Stimulated activated naive CD4-positive, alpha-beta T cell treated with Interleukin-2 at 50 U/mL for 16 hours (primary cell): ENCODE measurements at regions not wholly inside any gene's neighbourhood (a gene's known extent, or its start where the extent isn't known, plus 50 kb on each side); places are given as distances from the start of the nearest gene placed in this dataset.

Source experiments
- DNase-seq: peaks from one replicate; lab custom pipeline; 2025; lab: John Stamatoyannopoulos, UW

GRCh38 chr9:551986-552929, 289.2 kb upstream of the DMRT1 start:
- DNase-seq: no peak

- DNase-seq: no peak
These were observed 286.0 kb upstream of the DMRT1 start for GRCh38 chr9:555493-555892.

- DNase-seq: no peak
These were observed 285.3 kb upstream of the DMRT1 start for GRCh38 chr9:556199-556598.

GRCh38 chr9:556675-557074, 284.8 kb upstream of the DMRT1 start:
- DNase-seq: no peak

GRCh38 chr9:557601-558201, 283.8 kb upstream of the DMRT1 start:
- no peak for DNase-seq

- DNase-seq: no peak
These were observed 280.1 kb upstream of the DMRT1 start for GRCh38 chr9:561427-561826.

GRCh38 chr9:563200-563599, 278.3 kb upstream of the DMRT1 start:
- no peak for DNase-seq

GRCh38 chr9:565528-565927, 276.0 kb upstream of the DMRT1 start:
- no peak for DNase-seq

GRCh38 chr9:567128-567746, 274.3 kb upstream of the DMRT1 start:
- no peak for DNase-seq

GRCh38 chr9:567747-568305, 273.7 kb upstream of the DMRT1 start:
- no peak for DNase-seq

- no peak for DNase-seq
These were observed 272.2 kb upstream of the DMRT1 start for GRCh38 chr9:569296-569695.

- DNase-seq: no peak
These were observed 271.3 kb upstream of the DMRT1 start for GRCh38 chr9:570187-570586.

GRCh38 chr9:571066-571465, 270.4 kb upstream of the DMRT1 start:
- DNase-seq: no peak

GRCh38 chr9:571741-572140, 269.8 kb upstream of the DMRT1 start:
- DNase-seq: no peak

GRCh38 chr9:573691-574410, 267.6 kb upstream of the DMRT1 start:
- no peak for DNase-seq

- DNase-seq: no peak
These were observed 266.4 kb upstream of the DMRT1 start for GRCh38 chr9:575139-575538.

GRCh38 chr9:580652-581342, 260.7 kb upstream of the DMRT1 start:
- no peak for DNase-seq

GRCh38 chr9:581673-582497, 259.6 kb upstream of the DMRT1 start:
- no peak for DNase-seq

GRCh38 chr9:582775-583174, 258.7 kb upstream of the DMRT1 start:
- no peak for DNase-seq

GRCh38 chr9:587527-587926, 254.0 kb upstream of the DMRT1 start:
- no peak for DNase-seq

GRCh38 chr9:588981-589380, 252.5 kb upstream of the DMRT1 start:
- no peak for DNase-seq
